ENCODE measurements at regions not wholly inside any gene's neighbourhood (a gene's known extent, or its start where the extent isn't known, plus 50 kb on each side); places are given as distances from the start of the nearest gene placed in this dataset.
A peak's percentile ranks its signal among the peaks of the same experiment; 100 is the strongest.

DNA sequence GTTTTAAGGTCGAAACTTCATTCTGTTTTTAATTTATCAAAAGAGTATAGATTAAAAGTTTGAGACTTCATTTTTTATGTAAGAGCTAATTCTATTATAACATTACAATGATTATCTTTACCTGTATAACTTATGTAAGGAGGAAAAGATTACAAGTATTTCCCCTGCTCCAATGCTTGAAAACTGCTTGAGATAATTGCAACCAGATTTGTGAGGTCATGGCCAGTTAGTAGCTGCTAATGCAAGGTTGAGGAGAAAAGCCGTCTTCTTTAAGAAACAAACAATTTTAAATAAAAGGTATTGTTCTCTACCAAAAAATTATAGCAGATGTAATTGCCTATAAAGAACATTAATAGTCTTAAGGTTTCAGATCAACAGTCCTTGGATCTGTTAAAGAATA, 208.3 kb upstream of the UBE2E2 start:
- DNase-seq (ENCODE audit: low read depth) = no peak

DNA sequence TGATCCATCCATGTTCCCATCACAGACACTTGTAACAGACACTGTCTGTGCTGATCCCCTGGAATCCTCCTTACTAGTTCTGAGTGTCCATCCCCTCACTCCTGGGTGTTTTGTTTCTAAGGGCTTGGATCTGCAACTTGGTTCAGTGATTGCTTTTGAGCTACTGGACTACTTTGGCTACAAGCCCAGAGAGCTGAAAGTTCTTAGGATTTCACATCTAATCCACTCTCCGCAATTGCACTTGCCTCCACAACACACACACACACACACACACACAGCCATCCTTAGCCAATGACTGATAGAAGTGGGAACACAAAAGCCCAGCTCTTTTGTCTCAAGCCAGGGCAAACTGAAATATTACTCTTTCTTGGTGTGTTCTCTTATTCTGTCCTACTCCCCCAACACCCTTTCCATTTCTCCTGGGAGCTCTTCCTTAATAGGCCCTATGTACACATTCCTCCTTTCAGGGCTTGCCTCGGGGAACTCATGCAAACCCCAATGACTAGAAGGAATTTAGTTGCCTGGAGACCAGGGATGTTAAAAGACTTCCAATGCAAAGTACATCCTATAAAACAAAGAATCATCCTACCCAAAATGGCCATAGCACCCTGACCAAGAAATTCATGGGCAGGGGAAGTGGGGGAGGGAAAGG, 206.1 kb upstream of the UBE2E2 start:
- DNase-seq (ENCODE audit: low read depth) = no peak

DNA sequence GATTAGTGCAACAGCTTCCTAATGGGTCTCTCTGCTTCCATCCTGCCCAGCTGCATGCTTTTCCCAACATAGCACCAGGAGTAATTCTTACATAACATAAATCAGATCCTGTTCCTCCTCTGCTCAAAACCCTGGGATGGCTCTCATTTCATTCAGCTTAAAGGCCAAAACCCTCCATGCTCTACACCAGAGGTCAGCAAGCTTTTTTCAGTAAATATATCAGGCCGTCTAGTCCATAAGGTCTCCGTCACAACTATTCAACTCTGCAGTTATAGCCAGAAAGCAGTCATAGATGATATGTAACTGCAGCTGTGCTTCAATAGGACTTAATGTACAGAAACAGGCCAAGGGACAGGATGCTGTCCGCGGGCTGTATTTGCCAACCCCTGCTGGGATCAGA, 202.8 kb upstream of the UBE2E2 start:
- DNase-seq (ENCODE audit: low read depth) = no peak

DNA sequence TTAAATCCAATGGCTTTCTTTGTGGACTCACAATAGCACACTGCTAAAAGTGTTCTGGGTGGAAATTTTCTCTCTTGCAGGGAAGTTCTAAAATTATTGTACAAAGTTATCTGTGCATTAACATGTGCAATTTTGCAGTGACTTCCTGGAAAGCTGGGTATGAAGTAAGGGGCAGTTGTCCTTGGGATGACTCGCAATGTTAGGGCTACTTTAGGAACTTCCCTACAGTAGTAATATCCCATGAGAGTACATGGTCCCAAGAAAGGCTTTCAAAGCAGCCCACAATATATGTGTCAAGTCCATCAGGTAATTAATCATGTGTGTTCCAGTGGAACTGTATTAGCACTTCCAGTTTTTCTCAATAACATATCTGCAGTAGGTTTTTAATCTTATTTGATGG, 201.0 kb upstream of the UBE2E2 start:
- DNase-seq (ENCODE audit: low read depth) = no peak

DNA sequence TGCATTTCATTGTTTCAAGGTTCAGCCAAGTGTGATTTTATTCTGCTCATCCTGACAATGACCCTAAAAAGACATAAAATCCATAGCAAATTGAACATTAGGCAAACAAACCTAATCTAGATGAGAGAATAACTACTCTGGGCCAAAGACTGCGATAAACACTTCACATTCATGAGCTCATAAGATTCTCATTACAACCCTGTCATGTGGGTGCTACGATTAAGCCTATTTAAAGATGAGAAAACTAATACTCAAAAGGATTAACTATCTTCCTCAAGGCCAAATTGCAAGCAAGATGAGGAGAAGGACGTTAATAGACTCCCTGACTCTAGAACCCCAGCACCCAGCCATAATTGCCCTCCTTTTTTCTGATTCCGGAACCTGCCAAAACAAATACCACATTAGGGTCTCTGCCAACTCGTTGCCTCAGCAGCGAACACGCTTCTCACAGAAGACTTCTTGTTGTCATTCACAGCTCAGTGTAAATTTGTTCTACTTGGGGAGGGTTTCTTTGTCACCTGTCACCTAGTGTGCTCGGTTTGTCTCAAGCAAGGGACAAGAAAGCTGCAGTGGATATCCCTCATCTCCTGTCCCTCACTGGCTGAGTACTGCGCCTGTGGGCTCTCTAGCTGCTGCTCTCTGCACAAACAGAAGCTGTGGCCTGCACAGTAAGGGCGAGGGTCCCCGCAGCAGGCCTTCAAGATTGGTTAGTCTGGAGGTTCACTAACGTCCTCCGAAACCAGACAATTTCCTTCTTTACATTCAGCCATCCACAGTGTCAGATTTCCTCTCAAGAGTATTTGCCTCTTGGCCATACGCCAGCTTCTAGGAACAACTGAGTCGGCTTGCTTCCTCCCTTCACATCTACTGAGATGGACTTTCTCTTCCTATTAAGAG, 200.0 kb upstream of the UBE2E2 start:
- no peak for DNase-seq (ENCODE audit: low read depth)

DNA sequence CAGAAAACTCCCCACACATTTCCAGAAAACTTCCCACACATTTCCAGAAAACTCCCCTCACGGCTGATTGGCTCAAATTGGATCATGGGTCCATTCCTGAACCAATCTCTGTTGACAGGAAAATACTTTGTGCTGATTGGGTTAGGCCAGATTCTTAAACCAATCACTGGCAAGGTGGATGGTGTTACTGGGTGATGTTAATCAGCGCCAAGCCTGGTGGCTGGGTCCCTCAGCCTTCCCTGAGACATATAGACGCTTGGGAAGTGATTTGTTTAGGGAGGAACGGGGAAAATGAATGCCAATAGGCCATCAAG, 199.4 kb upstream of the UBE2E2 start:
- DNase-seq (ENCODE audit: low read depth) = no peak

DNA sequence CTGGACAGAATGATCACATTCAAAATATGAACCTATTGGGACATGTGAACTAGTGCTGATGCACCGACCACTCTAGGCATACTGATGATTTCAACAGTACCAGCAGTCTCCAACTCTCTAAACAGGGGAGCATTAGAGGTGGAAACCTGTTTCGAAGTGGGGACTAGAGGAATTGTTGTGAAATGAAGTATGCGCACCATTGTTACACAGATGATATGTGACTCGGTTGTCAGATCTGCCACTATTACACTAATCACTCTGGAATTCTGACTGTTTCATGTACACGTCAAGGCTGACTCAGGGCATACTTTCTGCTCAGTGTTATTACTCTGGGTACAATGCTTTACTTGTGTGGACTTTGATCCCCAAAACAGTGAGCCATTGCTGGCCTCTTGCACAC, 198.2 kb upstream of the UBE2E2 start:
- peak; percentile 25 for DNase-seq (ENCODE audit: low read depth)

DNA sequence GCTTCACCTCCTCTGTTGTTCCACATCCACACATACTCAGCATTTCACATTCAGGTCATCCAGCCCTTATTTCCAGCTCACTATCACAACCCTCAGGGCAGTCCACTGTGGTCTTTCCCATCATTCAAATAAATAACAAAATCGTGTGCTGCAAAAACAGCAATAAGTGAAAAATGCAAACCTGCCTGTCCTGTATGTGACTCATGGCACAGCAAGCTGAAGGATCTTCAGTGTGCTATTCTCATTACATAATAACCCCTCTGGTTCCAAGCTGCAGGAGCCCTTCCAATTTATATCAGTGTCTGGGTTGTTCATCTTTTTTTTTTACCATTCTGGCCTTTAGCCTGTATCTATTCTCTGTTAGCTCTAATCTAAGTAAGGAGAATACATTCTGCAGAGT, 185.3 kb upstream of the UBE2E2 start:
- DNase-seq (ENCODE audit: low read depth) = no peak

DNA sequence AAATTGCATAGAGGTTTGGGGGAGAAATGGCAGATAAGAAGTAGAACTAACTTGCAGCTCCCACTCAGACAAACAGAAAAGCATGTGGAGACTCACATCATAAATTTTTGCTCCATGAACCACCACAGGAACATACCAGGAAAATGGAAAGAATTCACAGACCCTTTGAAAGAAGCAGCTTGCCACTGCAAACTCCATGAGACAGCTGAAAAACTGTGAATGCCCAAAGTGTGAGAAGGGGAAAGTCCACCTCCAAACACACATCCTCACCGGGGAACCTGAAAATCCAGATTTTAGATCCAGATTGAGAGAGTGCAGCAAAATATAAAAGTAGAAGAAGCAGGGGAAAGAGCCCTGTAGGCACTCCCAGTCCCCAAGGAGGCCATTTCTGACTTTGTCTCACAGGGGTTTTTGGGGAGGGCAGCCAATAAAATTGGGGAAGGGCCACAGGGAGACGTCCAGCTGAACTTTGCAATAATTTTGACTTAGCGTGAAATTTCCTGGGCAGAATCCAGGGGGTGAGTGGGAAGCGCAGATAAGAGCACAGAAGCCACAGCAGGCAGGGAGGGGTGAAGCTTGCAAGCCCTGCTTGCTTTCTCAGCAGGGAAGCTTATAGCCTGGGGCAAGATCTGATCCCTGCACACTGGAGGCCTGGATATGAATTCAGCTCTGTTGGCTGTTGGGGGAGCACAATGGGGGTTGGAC, 183.4 kb upstream of the UBE2E2 start:
- DNase-seq (ENCODE audit: low read depth) = no peak

DNA sequence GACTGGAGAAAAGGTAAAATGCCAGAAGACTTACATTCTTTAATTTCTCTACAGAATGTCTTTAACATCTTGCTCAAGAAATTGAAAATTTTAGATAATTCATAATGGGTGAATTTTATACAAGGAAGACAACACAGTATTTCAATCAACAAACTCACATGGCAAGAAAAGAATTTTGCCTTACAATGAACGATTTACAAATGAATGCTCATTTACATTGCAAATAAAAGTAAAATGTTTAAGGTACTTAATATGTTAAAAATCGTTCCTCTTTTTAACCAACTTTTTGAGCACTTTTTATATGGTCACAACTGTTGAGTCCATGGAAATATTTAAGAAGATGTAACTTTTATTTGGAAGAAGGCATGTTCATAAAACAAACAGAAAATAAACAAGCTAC, 174.8 kb upstream of the UBE2E2 start:
- DNase-seq (ENCODE audit: low read depth) = no peak

DNA sequence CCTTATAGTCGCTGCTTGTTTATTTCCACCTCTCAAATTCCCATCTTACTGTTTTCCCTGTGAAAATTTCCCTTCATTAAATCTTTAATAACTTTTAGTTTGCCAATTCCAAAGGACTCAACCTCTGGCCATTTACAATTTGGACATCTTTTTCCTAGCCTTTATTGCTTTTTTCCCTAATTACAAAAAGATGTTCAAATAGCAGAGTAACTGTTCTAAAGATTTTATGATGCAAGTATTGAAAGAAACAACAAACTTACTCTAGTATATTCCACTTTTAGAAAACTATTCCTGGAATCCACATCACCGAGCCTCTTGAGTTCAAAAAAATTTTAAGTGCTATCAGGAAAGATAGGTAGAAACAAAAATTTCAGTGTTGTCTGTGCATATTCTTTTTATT, 174.1 kb upstream of the UBE2E2 start:
- DNase-seq (ENCODE audit: low read depth) = no peak

DNA sequence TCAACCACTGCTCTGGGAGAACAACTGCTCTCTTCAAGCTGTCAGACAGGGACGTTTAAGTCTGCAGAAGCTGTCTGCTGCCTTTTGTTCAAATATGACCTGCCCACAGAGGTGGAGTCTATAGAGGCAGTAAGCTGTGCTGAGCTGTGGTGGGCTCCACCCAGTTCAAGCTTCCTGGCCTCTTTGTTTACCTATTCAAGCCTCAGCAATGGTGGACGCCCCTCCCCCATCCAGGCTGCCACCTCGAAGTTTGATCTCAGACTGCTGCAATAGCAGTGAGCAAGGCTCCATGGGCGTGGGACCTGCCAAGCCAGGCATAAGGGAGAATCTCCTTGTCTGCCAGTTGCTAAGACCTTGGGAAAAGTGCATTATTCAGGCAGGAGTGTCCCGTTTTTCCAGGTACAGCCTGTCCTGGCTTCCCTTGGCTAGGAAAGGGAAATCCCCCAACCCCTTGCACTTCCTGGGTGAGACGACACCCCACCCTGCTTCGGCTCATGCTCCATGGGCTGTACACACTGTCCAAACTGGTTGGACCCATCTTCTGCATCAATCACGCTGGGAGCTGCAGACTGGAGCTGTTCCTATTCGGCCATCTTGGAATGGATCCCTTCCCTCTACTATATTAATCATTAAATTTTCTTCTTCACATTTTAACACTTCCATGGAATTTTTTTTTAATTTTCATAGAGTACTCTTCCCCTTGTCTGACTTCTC, 167.0 kb upstream of the UBE2E2 start:
- no peak for DNase-seq (ENCODE audit: low read depth)

DNA sequence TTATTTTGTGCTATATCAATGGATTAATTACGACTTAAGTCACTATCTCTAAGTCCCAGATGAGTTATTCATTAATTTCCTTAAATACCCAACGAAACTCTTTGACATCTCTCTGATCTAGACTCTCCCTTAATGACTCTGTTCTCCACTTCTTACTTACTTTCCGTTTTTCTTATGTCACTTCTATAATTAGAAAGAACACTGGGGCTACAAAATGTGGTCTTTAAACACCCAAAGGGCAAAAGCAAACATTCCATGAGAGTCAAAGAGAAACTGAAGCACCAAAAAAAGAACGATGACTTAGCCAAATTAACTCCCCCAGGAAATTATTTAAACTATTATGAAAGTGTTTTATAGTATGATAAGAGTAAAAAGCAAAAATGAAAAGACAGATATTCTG, 166.4 kb upstream of the UBE2E2 start:
- no peak for DNase-seq (ENCODE audit: low read depth)

DNA sequence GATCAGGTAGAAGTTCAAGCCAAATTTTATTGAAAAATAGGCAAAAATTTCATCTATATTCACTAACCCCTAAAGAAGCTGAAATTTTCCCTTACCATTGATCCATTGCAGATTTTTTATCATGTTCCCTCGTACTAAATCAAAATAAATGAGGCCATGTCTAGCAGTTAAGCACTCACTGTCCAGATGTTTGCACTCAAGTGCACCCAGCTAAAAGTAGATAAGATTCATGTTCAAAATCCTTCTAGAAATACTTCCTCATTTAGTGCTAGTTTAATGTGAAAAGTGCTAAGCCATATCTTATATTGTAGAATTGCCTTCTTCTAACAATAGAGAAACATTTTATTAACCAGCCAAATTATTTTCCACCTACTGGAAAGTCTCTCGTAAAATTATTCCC, 164.7 kb upstream of the UBE2E2 start:
- no peak for DNase-seq (ENCODE audit: low read depth)

DNA sequence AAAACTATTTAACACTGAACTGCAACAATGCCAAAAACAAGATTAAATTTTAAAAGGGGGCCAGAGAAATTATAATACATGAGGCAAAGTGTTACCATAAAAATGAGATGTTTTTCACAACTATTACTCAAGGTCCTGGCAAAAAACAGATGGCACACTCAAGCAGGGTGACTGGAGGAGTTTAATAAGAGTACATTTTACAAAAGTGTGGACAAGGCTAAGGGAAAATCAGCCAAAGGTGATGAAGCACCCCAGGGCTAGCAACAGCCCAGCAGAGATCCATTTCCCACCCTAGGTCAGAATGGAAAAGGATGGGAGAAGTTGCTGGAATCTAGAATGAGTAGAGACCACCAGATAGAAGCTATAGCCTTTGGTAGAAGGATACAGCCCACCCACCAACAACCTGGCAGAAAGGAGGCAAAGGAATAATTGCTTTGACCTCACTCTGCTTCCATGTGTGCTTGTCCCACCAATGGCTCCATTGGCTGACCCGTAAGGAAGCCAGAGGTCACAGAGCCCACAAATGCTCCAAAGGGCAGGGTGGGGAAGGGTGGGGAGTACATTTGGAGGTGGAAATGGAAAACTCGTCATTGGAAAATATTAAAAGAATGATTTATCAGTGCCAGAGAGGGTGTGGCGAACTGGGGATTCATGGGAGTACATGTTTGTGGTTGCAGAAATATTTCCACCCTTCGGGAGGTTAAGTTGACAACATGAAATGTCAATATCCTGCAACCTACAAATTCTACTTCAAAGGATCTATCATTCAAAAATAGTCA, 161.0 kb upstream of the UBE2E2 start:
- no peak for DNase-seq (ENCODE audit: low read depth)

DNA sequence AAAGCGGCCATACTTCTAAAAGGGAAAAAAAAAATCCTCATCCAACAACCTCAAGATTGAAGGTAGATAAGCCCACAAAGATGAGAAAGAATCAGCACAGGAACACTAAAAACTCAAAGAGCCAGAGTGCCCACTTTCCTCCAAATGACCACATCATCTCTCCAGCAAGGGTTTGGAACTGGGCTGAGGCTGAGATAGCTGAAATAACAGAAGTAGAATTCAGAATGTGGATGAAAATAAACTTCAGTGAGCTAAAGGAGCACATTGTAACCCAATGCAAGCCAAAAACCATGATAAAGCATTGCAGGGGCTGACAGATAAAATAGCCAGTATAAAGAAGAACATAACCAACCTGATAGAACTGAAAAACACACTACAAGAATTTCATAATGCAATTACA, 158.7 kb upstream of the UBE2E2 start:
- no peak for DNase-seq (ENCODE audit: low read depth)

DNA sequence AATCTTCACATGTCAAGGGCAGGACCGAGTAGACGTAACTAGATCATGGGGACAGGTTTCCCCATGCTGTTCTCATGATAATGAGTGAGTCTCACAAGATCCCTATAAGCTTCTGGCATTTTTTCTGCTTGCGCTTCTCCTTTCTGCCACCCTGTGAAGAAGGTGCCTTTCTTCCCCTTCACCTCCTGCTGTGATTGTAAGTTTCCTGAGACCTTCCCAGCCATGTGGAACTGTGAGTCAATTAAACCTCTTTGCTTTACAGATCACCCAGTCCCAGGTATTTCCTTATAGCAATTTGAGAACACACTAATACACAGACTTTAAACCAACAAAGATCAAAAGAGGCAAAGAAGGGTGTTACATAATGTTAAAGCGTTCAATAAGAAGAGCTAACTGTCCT, 156.6 kb upstream of the UBE2E2 start:
- no peak for DNase-seq (ENCODE audit: low read depth)

DNA sequence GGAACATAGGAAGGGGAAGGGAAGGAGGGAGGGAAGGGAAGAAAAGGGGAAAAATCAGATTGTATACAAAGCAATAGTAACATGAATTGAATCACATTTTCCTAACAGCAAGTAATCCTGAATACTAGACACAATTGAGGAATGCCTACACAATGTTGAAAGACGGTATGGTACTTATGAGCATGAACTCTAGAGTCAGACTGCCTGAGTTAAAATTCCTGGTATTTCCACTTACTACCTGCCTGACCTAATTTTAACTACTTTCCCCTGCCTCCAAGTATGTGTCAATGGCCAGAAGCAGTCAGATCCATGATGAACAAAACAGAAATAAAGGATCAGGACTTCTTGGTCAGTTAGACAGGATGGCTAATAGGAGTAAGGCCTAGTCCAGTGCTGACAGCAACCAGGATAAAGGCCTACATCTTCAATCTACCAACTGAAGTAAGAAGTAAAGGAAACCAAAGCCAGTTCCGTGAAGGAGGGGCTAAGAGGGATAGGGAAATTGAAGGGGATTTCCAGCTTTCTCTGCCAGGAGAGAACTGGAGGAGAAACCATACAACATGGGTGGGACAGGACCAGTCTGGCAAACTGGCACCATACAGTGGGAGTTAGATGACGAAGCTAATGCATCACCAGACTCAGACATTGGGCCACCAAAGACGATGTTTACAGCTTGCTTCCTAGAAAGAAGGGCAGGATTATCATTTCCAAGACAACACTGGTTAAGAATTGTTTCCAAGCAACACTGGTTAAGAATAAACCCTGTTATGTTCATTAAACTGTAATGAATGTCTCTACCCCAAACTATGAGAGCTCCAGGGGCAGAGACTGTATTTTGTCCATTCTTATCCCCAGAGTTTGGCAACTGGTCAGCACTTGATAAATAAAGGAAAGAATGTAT, 151.6 kb upstream of the UBE2E2 start:
- no peak for DNase-seq (ENCODE audit: low read depth)

DNA sequence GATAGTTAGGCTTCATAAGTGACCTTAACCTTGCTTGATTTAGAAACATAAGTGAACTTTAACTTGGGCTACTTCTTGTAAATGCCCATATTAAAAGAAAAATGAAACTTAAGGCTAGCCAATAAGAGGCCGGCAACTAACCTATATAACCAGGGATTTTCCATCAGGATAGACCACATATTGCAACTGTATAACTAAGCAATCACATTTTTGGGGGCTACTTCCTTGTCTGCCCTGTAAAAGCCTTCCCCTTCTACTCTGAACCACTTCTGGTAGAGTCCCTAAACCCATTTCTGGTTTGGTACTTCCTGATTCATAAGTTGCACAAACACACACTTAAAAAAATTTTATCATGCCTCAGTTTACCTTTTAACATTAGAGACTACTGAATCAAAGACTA, 150.9 kb upstream of the UBE2E2 start:
- DNase-seq (ENCODE audit: low read depth) = no peak

DNA sequence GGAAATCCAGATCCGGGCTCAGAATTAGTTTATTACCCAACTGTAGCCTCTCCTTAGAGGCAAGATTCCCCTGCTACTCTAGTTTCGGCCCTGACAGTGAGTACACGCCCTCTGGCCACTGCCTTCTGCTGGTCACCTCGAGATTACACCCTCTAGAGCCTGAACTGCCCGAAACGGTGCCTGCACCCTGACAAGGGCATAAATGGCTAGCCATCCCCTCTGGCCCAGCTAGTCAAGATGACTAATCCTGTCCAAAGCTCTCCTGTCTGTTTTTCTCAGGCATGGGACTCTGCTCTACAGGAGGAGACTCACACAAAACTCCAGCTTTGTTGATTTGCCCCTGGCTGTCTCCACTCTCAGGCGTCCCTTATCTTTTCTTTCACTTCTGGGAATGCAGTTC, 150.5 kb upstream of the UBE2E2 start:
- no peak for DNase-seq (ENCODE audit: low read depth)
